ENCODE measurements at regions not wholly inside any gene's neighbourhood (a gene's known extent, or its start where the extent isn't known, plus 50 kb on each side); places are given as distances from the start of the nearest gene placed in this dataset.
"Not testable (repeated sequence)": the region's sequence is repeated elsewhere in the genome, so short reads cannot be mapped to it uniquely, and the experiment has no call there.

- DNase-seq (ENCODE audit: low read depth in 2 of 2): no peak
These were observed 419.1 kb upstream of the KLHL4 start for GRCh38 chrX:87098477-87098876.

DNA sequence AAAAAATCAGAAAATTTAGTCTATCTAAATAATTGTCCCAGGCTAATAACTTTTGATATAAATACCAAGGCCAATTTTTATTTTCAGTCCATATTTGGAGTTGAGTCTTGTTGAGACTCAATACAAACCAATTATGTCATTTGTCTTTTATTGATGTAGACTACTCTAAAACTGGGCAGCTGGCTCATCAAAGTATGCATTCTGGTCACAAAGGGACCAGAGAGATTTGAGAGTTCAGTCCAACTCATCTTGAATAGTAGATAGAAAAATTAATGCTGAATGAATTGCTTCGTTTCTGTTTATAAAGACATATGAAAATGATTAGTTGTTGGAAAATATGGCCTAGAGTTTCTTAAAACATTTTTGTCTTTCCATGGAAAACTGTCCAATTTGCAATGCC lies 412.5 kb upstream of the KLHL4 start:
- DNase-seq (ENCODE audit: low read depth in 2 of 2): no peak

GRCh38 chrX:87110142-87110541 lies 407.5 kb upstream of the KLHL4 start:
- no peak for DNase-seq (ENCODE audit: low read depth in 2 of 2)

DNA sequence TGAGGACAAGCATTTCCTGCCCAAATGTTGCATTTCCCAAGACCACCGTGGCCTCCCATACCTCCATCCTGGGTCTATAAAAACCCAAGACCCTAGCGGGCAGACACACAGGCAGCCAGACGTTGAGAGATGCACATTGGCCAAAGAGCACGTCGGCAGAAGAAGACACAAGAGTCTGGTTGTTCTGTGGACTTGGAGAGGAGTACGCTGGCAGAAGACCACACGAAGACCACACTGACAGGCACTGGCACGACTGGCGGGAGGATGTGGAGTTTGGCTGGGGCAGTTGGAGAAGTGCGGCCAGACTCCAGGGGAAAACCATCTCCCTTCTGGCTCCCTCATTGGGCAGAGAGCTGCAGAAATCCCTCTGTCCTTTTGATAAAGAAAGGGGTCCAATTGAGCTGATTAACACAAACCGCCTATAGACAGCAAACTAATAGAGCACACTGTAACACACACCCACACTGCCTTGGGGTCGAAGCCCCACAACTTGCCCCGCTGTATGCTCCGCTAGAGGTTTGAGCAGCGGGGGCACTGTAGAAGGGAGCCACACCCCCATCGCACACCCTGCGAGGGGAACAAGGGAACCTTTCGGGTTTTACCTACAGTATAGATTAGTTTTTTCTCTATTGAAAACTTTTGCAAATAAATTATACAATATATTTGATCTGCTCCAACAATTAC lies 376.7 kb upstream of the KLHL4 start:
- DNase-seq (ENCODE audit: low read depth in 2 of 2): no peak

- no peak for DNase-seq (ENCODE audit: low read depth in 2 of 2)
These were observed 357.1 kb upstream of the KLHL4 start for GRCh38 chrX:87160435-87161010.

GRCh38 chrX:87167841-87168240 lies 349.8 kb upstream of the KLHL4 start:
- DNase-seq (ENCODE audit: low read depth in 2 of 2): no peak

- not testable (repeated sequence) for DNase-seq (ENCODE audit: low read depth in 2 of 2)
These were observed 339.6 kb upstream of the KLHL4 start for GRCh38 chrX:87178009-87178408.

Data from dermis microvascular lymphatic vessel endothelial cell (primary cell).